ENCODE measurements at regions not wholly inside any gene's neighbourhood (a gene's known extent, or its start where the extent isn't known, plus 50 kb on each side); places are given as distances from the start of the nearest gene placed in this dataset.

DNA sequence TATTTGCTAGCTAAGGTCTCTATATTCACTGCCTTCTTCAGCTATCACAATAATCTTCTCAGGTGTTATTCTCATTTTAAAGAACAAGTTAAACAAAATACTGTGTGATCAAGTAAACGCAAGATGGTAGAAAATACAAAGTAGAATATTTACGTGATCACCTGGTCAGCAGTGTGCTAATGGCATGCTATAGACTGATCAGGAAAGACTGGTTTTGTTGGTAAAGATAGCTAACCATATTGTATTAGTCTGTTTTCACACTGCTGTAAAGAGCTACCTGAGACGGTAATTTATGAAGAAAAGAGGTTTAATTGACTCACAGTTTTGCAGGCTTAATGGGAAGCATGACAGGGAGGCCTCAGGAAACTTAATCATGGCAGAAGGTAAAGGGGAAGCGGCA, 50.4 kb downstream of the ZBTB38 start:
- DNase-seq, result no peak

DNA sequence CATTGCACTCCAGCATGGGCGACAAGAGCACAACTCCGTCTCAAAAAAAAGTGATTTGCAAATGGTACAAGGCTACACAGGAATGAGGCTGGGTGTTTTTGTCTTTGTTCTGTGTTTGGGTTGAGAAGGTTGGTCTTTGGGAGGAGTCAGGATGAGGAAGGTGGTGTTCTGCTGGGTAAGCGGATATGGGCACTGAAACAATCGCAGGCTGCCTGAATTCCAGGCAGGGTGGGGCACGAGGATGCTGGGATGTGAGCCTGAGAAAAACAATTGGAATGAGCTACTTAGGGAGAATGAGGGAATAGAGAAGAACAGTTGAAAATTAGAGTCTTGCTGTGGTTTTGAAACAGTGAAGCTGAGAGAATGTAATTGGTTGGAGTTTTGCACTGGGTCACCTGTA, 51.6 kb downstream of the ZBTB38 start:
- no peak for DNase-seq

DNA sequence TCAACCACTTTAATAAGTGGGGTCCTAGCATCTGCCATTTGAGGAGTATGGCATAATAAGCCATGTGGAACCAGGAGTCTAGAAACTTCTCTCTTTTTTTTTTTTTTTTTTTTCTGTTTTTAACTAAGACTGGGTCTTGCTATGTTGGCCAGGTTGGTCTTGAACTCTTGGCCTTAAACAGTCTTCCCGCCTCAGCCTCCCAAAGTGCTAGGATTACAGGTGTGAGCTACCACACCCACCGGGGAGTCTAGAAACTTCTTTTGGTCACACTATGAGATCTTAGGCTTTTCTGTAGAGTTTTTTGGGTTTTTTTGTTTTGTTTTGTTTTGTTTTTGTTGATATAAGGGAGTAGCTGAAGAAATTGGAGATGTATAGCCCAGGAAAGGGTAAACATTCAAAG, 52.9 kb downstream of the ZBTB38 start:
- no peak for DNase-seq

DNA sequence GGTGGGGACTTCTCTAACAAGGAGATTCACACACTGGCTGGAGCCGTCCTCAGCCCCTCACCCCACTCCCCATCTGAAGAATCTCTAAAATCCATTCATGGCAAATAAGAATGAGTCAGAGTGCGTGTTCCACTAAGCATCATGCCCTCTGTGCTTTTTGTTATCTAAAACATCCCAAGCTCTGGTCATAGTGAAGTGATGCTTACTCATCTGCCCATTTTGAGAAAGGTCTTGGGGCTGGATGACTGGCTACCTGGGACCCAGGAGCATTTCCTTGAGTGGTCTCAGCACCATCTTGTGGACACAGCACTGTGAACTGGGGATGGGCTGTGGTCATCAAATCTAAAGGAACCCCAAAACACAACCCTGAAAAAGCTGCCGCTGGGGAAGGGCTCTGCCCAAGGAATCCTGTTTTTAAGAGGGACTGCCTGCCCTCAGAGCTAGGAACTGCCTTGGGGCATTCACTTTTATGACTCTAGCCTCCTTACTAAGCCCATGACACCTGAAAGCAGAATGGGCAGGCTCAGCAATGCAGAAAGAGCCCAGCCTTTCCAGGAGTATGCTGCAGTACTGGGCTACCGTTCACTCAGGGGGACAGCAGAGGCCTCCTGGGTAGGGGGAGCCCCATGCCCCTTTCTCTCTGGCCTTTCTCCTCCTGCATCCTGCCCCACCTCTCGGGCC, 53.5 kb downstream of the ZBTB38 start:
- DNase-seq, result peak; percentile 63

DNA sequence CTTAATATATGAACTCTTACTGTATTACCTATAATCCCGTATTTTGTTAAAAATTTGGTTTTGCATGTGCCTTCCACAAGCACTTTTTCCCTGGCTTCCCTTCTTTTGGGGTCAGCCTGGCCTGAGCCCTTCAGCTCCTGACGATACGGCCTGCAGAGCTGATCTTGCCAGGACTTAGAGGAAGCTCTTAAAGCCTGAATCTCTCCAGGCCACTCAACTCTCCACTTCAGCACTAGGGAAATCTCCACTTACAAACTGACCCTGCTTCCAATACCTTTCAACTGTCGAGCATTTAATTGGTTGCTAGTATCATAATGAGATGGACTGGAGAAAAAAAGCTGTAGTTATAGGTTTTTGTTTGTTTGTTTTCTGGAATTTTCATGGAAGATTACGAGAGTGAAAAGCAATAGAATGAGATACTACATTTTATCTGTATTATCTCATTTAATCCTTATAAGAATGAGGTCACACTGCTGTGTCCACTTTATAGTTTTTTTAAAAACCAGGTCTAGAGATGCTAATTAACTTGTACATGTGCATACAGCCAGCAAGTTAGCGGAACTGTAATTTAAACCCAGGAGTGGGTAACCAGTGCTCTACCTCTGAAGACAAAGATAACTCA, 54.8 kb downstream of the ZBTB38 start:
- no peak for DNase-seq

DNA sequence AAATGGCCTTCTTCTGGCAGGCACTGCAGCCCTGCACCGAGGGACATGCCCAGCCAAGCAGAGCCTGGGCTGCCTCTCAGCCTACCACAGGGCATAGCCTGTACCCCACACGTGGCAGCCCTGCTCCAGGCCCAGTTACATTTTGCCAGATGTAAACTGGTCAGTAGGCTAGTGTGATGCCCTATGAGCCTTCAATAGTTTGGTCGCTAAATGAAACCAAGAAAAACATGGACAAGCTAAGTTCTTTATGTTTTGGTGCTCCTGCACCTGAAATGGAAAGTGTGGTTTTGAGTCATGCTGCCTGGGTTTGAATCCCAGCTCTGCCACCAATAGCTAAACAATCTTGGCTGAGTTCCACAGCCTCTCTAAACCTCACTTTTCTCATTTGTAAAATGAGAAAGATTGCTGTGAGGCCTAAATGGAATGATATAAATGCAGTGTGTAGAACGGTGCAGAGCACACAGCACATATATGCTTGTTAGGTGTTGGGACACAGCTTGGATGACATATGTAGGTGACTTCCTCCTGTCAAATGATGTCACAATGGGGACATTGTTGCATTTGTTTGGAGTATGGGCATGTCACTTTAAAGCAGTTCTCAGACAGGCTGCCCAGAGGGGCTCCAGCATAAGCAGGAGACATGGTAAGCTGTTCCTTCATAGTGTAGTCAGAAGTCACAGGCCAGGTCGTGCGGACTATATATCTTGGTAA, 57.4 kb downstream of the ZBTB38 start:
- DNase-seq, result no peak

DNA sequence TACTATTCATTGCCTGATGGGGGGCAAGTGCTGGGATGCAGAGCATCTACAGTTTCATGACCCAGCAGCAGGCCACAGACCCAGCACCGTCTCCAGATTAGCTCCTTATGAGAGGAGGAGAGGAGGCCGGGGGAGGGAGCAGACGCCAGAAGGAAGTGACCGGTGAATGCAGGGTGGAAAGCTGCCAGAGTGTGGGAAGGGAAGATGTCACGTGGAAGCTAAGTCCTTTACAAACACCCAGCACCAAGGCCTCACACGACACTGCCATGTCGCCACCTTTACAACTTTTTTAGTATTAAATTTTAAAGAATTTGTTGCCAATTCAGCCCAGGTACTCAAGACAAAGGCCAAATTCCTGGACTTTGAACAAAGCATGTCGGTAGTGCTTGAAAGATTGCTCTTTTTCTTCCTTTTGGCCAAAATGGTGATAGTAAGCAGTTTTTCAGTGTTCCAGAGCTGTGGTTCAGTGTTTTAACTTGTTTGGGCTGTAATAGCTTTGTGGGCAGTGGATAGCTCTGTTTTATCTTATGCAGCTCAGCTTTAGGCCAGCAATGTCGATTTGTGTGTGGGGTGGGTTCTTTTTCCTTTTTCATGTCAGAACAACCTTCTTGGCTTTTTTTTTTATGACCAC, 58.2 kb downstream of the ZBTB38 start:
- no peak for DNase-seq

DNA sequence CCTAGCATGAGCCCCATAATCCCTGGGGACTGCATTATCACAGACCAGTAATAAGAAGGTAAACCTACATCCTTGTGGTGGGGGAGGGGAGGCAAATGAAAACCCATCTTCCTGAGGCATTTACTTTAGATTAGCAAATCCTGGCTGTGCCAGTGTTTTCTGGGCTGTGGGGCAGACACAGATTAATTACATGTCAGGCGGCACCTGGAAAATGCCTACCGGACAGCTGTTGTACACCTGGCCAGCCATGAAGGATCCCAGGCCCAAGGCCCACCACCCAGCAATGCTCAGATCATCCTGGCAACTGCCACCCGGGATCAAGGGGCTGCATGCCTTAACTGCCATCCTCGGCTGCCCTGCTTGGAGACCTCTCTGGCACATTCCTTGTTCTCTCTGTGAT, 59.1 kb upstream of the RASA2 start:
- no peak for DNase-seq

DNA sequence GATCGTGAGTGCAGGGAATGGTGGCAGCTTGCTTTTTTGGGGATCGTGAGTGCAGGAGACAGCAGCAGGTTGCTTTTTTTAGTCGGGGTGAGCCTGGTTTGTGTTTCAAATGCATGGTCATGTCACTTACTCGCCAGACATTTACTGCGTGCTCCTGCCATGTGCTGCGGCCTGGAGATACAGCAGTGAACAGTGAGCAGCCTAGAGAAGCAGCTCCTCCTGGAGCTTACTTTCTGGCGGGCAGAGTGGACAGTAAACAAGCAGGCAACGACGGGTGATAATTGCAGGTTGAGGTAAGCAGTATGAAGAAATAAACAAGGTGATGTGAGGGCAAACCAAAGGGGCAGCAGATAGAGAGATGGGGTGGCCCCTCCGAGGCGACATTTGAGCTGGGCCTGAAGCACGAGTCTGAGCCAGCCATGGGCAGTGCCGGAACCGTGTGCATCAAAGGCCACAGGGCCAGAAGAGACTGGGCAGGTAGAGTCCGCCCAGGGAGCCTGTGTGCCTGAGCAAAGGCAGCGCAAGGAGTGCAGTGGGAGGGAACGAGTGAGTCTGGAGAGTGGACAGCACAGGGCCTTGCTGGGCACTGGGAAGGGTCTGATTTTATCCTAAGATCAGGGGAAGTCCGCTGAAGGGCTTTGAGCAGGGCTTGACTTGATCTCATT, 57.3 kb upstream of the RASA2 start:
- no peak for DNase-seq

DNA sequence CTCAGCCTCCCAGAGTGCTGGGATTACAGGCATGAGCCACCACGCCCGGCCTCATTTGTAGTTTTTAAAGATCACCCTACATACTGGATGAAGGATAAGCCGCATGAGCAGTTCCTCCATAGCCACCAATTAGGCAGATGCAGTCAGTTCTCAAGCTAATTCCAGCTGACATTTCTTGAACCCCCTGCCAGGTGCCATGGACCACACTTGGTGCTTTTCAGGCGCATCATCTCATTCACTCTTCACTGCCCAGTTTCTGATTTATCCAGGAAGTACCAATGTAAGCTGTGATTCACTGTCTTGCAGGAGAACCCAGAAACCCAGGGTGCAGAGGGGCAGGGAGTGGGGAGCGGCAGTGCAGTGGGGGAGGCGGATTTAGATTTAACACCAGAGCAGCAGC, 56.5 kb upstream of the RASA2 start:
- no peak for DNase-seq

DNA sequence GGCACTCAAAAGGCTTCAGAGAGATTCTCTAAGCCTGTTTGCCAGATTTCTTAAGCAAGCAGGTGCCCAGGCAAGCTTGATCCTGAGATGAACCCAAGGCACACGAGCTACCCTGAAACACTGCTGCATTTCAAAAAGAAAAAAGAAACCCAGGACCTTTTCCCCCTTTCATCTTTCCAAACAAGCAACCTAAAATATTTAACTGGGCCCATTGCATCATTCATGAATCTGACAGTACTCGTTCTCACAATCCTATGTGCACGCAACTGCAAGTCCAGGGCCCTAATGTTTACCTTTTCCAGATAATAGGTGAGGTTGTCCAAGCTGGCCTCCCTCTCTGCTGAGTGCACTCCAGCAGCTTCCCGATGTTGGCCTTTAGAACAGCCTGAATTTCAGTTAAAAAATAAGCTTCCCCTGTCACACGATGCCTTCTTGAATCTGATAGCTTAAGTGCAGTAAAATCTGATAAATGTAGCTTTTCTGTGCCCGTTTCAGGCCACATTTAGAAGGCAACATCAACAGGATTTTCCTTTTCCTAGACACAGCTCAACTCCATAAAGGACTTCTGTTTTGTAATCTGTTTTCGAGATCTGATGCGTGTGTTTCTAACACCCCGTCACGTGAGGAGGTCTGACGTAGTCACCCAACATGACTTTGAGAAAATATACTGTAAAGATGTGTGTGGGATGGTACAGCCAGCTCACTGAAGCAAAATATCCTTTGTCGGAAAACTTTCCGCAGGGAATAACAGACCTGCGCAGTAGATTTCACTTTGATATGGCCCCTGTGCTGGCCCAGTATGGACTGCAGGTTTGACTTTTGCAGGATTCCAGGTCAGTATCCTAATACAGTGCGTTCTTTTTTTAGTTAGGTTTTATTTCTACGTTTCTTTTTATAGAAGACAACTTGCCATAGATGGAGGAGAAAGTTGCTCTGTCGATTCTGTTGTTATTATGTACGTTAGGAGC, 55.1 kb upstream of the RASA2 start:
- no peak for DNase-seq

DNA sequence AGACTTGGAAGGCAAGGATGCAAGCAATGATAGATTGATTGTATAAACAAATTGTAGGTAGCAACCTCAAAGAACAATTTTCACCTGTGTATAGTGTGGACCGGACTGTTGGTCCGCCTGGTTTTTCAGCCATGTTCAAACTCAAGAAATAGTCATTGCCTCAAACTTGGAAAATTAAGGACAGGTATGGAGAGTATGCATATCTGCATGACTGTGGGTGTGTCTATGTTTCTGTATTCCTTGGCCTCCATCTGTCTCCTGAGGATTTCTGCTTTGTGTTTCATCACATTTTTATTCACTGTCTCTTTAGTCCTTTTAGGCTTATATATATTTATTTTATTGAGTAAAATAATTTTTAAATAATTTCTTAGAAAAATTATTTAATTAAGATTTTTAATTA, 53.9 kb upstream of the RASA2 start:
- DNase-seq, result no peak

DNA sequence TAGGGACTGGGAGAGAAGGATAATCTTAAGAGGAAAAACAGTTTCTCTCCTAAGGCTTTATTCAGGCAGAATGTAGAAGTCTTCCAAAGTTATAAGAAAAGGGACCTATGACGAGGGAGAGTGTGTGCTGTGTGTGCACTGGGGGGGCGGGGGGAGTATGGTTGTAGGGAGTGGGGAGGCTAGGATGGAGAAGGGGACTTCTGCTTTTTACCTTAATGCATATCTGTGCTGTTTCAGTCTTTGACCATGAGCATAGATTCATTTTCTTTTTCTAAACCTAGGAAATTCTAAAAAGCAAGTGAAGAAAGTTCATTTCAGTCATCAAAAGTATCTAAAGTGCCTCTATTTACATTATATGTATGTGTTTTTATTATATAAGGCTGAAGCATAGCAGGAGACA, 52.6 kb upstream of the RASA2 start:
- no peak for DNase-seq

DNA sequence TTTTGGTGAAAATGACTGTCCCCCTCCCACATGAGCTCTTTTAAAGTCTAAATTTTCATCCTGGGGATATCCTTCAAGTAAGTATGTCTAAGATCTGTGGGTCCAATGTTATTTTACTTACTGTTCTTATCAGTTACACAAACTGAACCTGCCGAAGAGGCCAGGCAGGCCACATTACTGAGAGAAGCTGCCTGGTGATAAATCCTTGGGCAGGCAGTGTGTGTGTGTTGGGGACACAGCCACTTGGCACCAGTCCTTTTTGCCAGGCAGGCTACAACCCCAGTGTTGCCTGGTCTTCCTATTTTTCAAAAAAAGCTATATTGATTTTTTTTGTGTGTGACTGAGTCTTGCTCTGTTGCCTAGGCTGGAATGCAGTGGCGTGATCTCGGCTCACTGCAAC, 50.6 kb upstream of the RASA2 start:
- no peak for DNase-seq
